H1 (cell line): ENCODE measurements at regions not wholly inside any gene's neighbourhood (a gene's known extent, or its start where the extent isn't known, plus 50 kb on each side); places are given as distances from the start of the nearest gene placed in this dataset.
A peak's percentile ranks its signal among the peaks of the same experiment; 100 is the strongest.

Experiments
- CTCF ChIA-PET: fragments of 300-600 bp; sonication (Branson Sonifier 250); formaldehyde crosslinking; loops from one replicate; lab custom pipeline; 2021; ENCODE audit not compliant: partially characterized antibody; lab: Charles Lee
- POLR2A ChIA-PET: fragments of 300-600 bp; sonication (Branson Sonifier 250); formaldehyde crosslinking; loops from one replicate; lab custom pipeline; 2021; ENCODE audit warnings: inconsistent platforms; ENCODE audit not compliant: partially characterized antibody; lab: Charles Lee
- DNase-seq, 2 experiments: peaks; one replicate each; pipeline versions ENCODE4 v3.0.0 to v3.0.0-alpha.2; 2010 to 2022; ENCODE audit warnings: low spot score in 2 of 2, low read depth in 1 of 2, mixed read lengths in 1 of 2
- FAIRE-seq: peaks from 2 replicates; lab custom pipeline; 2011; peaks lifted over from hg19 to GRCh38; lab: Jason Lieb, UNC
- H2AFZ ChIP-seq: 2 replicates; pipeline ENCODE4 v1.8.1; 2012; ENCODE audit warnings: low read length, inconsistent platforms
- H2AK5ac ChIP-seq: 2 replicates; pipeline ENCODE4 v1.6.1; 2013; ENCODE audit warnings: low read depth, low read length
- H2BK120ac ChIP-seq: replicated peaks from 2 replicates; pipeline ENCODE3; 2013; ENCODE audit warnings: low read depth, low read length, inconsistent platforms
- H2BK12ac ChIP-seq: 2 replicates; pipeline ENCODE4 v1.6.1; 2013; ENCODE audit warnings: low read depth, low read length
- H2BK15ac ChIP-seq: 2 replicates; pipeline ENCODE4 v1.6.1; 2013; ENCODE audit warnings: low read length
- H2BK20ac ChIP-seq: 2 replicates; pipeline ENCODE4 v1.6.1; 2013; ENCODE audit warnings: low read length
- H2BK5ac ChIP-seq: 2 replicates; pipeline ENCODE4 v1.6.1; 2013; ENCODE audit warnings: low read depth, low read length
- H3K14ac ChIP-seq: 2 replicates; pipeline ENCODE4 v1.6.1; 2013; ENCODE audit warnings: inconsistent platforms; ENCODE audit not compliant: insufficient read length
- H3K18ac ChIP-seq: 2 replicates; pipeline ENCODE4 v1.6.1; 2013; ENCODE audit warnings: low read length; ENCODE audit errors: extremely low read depth
- H3K23ac ChIP-seq: 2 replicates; pipeline ENCODE4 v1.6.1; 2013; ENCODE audit warnings: inconsistent platforms; ENCODE audit not compliant: insufficient read length
- H3K23me2 ChIP-seq: 2 replicates; pipeline ENCODE4 v1.6.1; 2013; ENCODE audit warnings: low read depth, low read length
- H3K27ac ChIP-seq: 2 replicates; pipeline ENCODE4 v1.6.1; 2011; ENCODE audit warnings: low read depth, low read length, inconsistent platforms
- H3K27me3 ChIP-seq, 4 experiments: replicated peaks in 1 of 4; 1 replicate in 1 of 4; 2 replicates in 3 of 4; pipeline versions ENCODE4 v1.6.1 to v1.8.1; 2011 to 2013; ENCODE audit warnings: low read length in 3 of 4, mild to moderate bottlenecking in 3 of 4, inconsistent platforms in 2 of 4, mixed read lengths in 2 of 4, moderate library complexity in 1 of 4; ENCODE audit not compliant: control insufficient read depth in 3 of 4, insufficient read depth in 3 of 4; ENCODE audit errors: extremely low read depth in 1 of 4
- H3K36me3 ChIP-seq, 4 experiments: 2 replicates each; pipeline versions ENCODE4 v1.6.1 to v1.8.1; 2011 to 2013; ENCODE audit warnings: mild to moderate bottlenecking in 4 of 4, low read length in 3 of 4, moderate library complexity in 2 of 4, control low read depth in 1 of 4, inconsistent platforms in 1 of 4; ENCODE audit not compliant: insufficient read depth in 4 of 4, control insufficient read depth in 2 of 4
- H3K4ac ChIP-seq: replicated peaks from 2 replicates; pipeline ENCODE3; 2013; ENCODE audit warnings: low read length, low read depth, mixed read lengths, inconsistent platforms; ENCODE audit not compliant: insufficient read length
- H3K4me1 ChIP-seq, 4 experiments: replicated peaks in 1 of 4; 1 replicate in 1 of 4; 2 replicates in 3 of 4; pipeline versions ENCODE4 v1.6.1 to v1.8.1; 2011 to 2013; ENCODE audit warnings: low read length in 3 of 4, inconsistent platforms in 2 of 4, mixed read lengths in 1 of 4; ENCODE audit not compliant: insufficient read depth in 4 of 4, control insufficient read depth in 3 of 4
- H3K4me2 ChIP-seq, 2 experiments: 2 replicates each; pipeline versions ENCODE4 v1.6.1 to v1.8.1; 2011 to 2013; ENCODE audit warnings: low read depth in 2 of 2, low read length in 2 of 2, control low read depth in 1 of 2, inconsistent platforms in 1 of 2, mild to moderate bottlenecking in 1 of 2; ENCODE audit not compliant: insufficient read depth in 1 of 2
- H3K4me3 ChIP-seq, 4 experiments: fragments of 200-600, 300-600 bp in 1 of 4; sonication (generic), shearing (Covaris generic), sonication (Bioruptor Twin) in 1 of 4; 2 replicates each; pipeline versions ENCODE4 v1.5.1 to v1.8.1; 2011 to 2016; ENCODE audit warnings: low read length in 4 of 4, low read depth in 3 of 4, control low read depth in 2 of 4, inconsistent platforms in 2 of 4, mild to moderate bottlenecking in 2 of 4, mixed read lengths in 1 of 4, moderate library complexity in 1 of 4; ENCODE audit not compliant: insufficient read depth in 2 of 4; ENCODE audit errors: extremely low read depth in 1 of 4
- H3K56ac ChIP-seq: replicated peaks from 2 replicates; pipeline ENCODE3; 2013; ENCODE audit warnings: low read depth, mild to moderate bottlenecking, mixed read lengths, low read length, inconsistent platforms; ENCODE audit not compliant: insufficient read length
- H3K79me1 ChIP-seq: 2 replicates; pipeline ENCODE4 v1.6.1; 2013; ENCODE audit warnings: low read depth, low read length, control low read depth
- H3K79me2 ChIP-seq, 2 experiments: 2 replicates each; pipeline versions ENCODE4 v1.6.1 to v1.8.1; 2012 to 2013; ENCODE audit warnings: low read length in 2 of 2, mild to moderate bottlenecking in 2 of 2, inconsistent platforms in 1 of 2; ENCODE audit not compliant: insufficient read depth in 2 of 2, control insufficient read depth in 1 of 2
- H3K9ac ChIP-seq, 4 experiments: replicated peaks in 1 of 4; 1 replicate in 1 of 4; 2 replicates in 3 of 4; pipeline versions ENCODE4 v1.6.1 to v1.8.1; 2011 to 2013; ENCODE audit warnings: low read depth in 3 of 4, low read length in 3 of 4, control low read depth in 2 of 4, mild to moderate bottlenecking in 2 of 4, moderate library complexity in 2 of 4, inconsistent platforms in 1 of 4; ENCODE audit errors: extremely low read depth in 1 of 4
- H3K9me3 ChIP-seq, 2 experiments: 2 replicates each; pipeline versions ENCODE4 v1.6.1 to v1.8.1; 2012 to 2013; ENCODE audit warnings: mild to moderate bottlenecking in 2 of 2, moderate library complexity in 2 of 2, control low read depth in 1 of 2, inconsistent platforms in 1 of 2, low read depth in 1 of 2, low read length in 1 of 2, mixed read lengths in 1 of 2; ENCODE audit not compliant: insufficient read depth in 2 of 2
- H4K20me1 ChIP-seq, 2 experiments: replicated peaks in 1 of 2; 2 replicates each; pipeline versions ENCODE3 to v1.8.1; 2011 to 2013; ENCODE audit warnings: inconsistent platforms in 2 of 2, low read length in 2 of 2, mild to moderate bottlenecking in 1 of 2; ENCODE audit not compliant: insufficient read depth in 2 of 2, control insufficient read depth in 1 of 2
- H4K5ac ChIP-seq: 2 replicates; pipeline ENCODE4 v1.6.1; 2013; ENCODE audit warnings: low read length, low read depth, mixed read lengths, inconsistent platforms; ENCODE audit not compliant: insufficient read length
- H4K8ac ChIP-seq: 2 replicates; pipeline ENCODE4 v1.8.0; 2013; ENCODE audit warnings: mild to moderate bottlenecking, moderate library complexity, low read length, inconsistent platforms; ENCODE audit not compliant: insufficient read depth; ENCODE audit errors: extremely low read depth
- H4K91ac ChIP-seq: replicated peaks from 2 replicates; pipeline ENCODE3; 2013; ENCODE audit warnings: low read length, mixed read lengths, inconsistent platforms; ENCODE audit not compliant: insufficient read length
- ASH2L ChIP-seq: fragments of 200-600, 300-600 bp; sonication (generic); IDR thresholded peaks from one replicate; pipeline ENCODE4 v1.7.1; 2017; ENCODE audit warnings: low read length
- BCL11A ChIP-seq, 2 experiments: IDR thresholded peaks; one replicate each; pipeline ENCODE4 v1.6.1; 2011; ENCODE audit warnings: low read depth in 2 of 2, low read length in 2 of 2, mild to moderate bottlenecking in 2 of 2
- CBX5 ChIP-seq: fragments of 300-800, 300-1000 bp; sonication (generic); IDR thresholded peaks from 2 replicates; pipeline ENCODE4 v1.7.1; 2016; ENCODE audit warnings: antibody characterized with exemption, low read length, low read depth
- HDAC6 ChIP-seq: IDR thresholded peaks from one replicate; pipeline ENCODE4 v1.7.1; 2012; ENCODE audit warnings: low read depth, mild to moderate bottlenecking, inconsistent platforms, low read length, moderate library complexity
- KDM4A ChIP-seq: IDR thresholded peaks from one replicate; pipeline ENCODE4 v1.7.1; 2012; ENCODE audit warnings: low read depth, mild to moderate bottlenecking, moderate library complexity, low read length, inconsistent platforms; ENCODE audit not compliant: severe bottlenecking
- NRF1 ChIP-seq: IDR thresholded peaks from 2 replicates; pipeline ENCODE4 v1.6.1; 2011; ENCODE audit warnings: mild to moderate bottlenecking, low read depth, low read length, improper control_type of control experiment
- RAD21 ChIP-seq, 2 experiments: IDR thresholded peaks in 1 of 2; conservative IDR thresholded peaks in 1 of 2; 2 replicates each; pipeline ENCODE4 v1.6.1; 2011; ENCODE audit warnings: low read depth in 2 of 2, low read length in 2 of 2, improper control_type of control experiment in 1 of 2, inconsistent platforms in 1 of 2, mild to moderate bottlenecking in 1 of 2, moderate library complexity in 1 of 2
- RXRA ChIP-seq: IDR thresholded peaks from 2 replicates; pipeline ENCODE4 v1.6.1; 2011; ENCODE audit warnings: low read depth, mild to moderate bottlenecking, low read length, moderate library complexity; ENCODE audit not compliant: insufficient read depth
- SIRT6 ChIP-seq: IDR thresholded peaks from one replicate; pipeline ENCODE4 v1.7.1; 2012; ENCODE audit warnings: low read length, inconsistent platforms
- SIX5 ChIP-seq: IDR thresholded peaks from 2 replicates; pipeline ENCODE4 v1.6.1; 2011; ENCODE audit warnings: mild to moderate bottlenecking, low read depth, low read length
- TCF12 ChIP-seq: IDR thresholded peaks from 2 replicates; pipeline ENCODE4 v1.6.1; 2011; ENCODE audit warnings: low read depth, mild to moderate bottlenecking, low read length
- TEAD4 ChIP-seq: IDR thresholded peaks from 2 replicates; pipeline ENCODE4 v1.6.1; 2012; ENCODE audit warnings: low read depth, low read length, inconsistent platforms, mixed read lengths
- WGBS, 2 experiments: shearing (Covaris generic) in 1 of 2; methylation state at CpG; one replicate each; pipeline versions ENCODE4 v1.1.6 to v1.1.7; 2013 to 2015; ENCODE audit warnings: low lambda C conversion rate in 2 of 2, mixed read lengths in 2 of 2, inconsistent platforms in 1 of 2, low coverage in 1 of 2, missing lambda C conversion rate in 1 of 2; ENCODE audit not compliant: insufficient replicate concordance in 2 of 2, insufficient coverage in 1 of 2, insufficient read length in 1 of 2; ENCODE audit errors: extremely low coverage in 1 of 2, missing lambda C conversion rate in 1 of 2; 5-methylcytosine and 5-hydroxymethylcytosine counted together

DNA sequence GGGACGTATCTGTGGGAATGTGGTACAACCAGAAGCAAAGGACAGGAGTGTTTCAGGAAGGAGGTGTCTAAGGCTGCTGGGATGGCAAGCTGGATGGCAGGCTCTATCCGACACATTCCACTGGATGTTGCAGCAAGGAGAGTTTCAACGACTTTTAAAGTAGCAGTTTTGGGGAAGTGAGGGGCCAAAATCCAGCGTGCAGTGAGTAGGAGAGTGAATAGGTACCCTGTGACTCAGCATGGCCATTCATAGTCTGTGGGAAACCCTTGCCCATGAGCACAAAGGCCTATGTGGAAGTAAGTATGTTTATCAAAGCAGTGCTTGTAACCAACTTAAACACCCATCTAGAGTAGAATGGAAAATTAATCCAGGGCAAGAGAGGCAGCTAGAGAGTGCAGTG lies 664.7 kb downstream of the ACTL7B start:
- no peak overlapping the region for H2BK120ac ChIP-seq
- no peak overlapping the region for H4K91ac ChIP-seq
- peak overlapping the region; percentile 75; the same call in 1 of the 2 replicates for H2AFZ ChIP-seq
- H2BK20ac ChIP-seq, result no peak overlapping the region; the same call in 1 of the 2 replicates
- H3K36me3 ChIP-seq, result no peaks in the 10 kb centered on the region
- no peak for FAIRE-seq
- POLR2A ChIA-PET, result no interaction called here
- no peaks in the 10 kb centered on the region for H3K27me3 ChIP-seq
- H3K9ac ChIP-seq, result no peak overlapping the region
- no peak overlapping the region for H2BK5ac ChIP-seq
- no peak for DNase-seq
- H3K4me1 ChIP-seq, result peaks cover 0 to 2% (median 0%) of the 10 kb centered on the region in 4 experiments; a peak in 2 of 7 replicates
- 76% methylated on average over 4 of the region's 4 CpGs; no CpG with 5 or more reads in 1 of the 2 experiments for WGBS, 2 experiments
- no peak overlapping the region for H3K4me2 ChIP-seq
- H3K9me3 ChIP-seq, result no peaks in the 10 kb centered on the region
- no peak overlapping the region for H3K56ac ChIP-seq
- CTCF ChIA-PET, result no interaction called here
- no peak overlapping the region for H3K18ac ChIP-seq
- H2BK12ac ChIP-seq, result no peak overlapping the region
- H3K14ac ChIP-seq, result no peak overlapping the region
- H3K23me2 ChIP-seq, result no peaks in the 10 kb centered on the region; the same call in 1 of the 2 replicates
- H3K4me3 ChIP-seq, result no peak overlapping the region
- H4K5ac ChIP-seq, result no peak overlapping the region
- no peak overlapping the region for H3K4ac ChIP-seq
- H3K23ac ChIP-seq, result no peak overlapping the region
- no peak for TF ChIP-seq RAD21 (IDR thresholded peaks at IDR 0.05 in 1 of 2, conservative IDR thresholded peaks at IDR 0.05 in 1 of 2; ENCODE audit: low read depth in 2 of 2, low read length in 2 of 2)
- no peak for TF ChIP-seq SIX5
- no peak for TF ChIP-seq NRF1
- TF ChIP-seq TEAD4, result no peak
- no peak for TF ChIP-seq KDM4A
- TF ChIP-seq HDAC6, result no peak
- TF ChIP-seq TCF12, result no peak
- no peak for TF ChIP-seq BCL11A (IDR thresholded peaks at IDR 0.05; ENCODE audit: low read depth in 2 of 2, low read length in 2 of 2)
- TF ChIP-seq ASH2L, result no peak
- no peak for TF ChIP-seq RXRA
- no peak for TF ChIP-seq CBX5
- TF ChIP-seq SIRT6, result no peak
- TF ChIP-seq, all 59 proteins: peak for 0
- Histone ChIP-seq H3K79me1 (no peaks in the 10 kb centered on the region), H2AK5ac (no peak overlapping the region), H3K79me2 (no peaks in the 10 kb centered on the region), H4K20me1 (no peaks in the 10 kb centered on the region), H2BK15ac (0 out of 2 replicates have a peak overlapping the region, but pooled peaks have one; percentile 53), H4K8ac (no peak overlapping the region), H3K27ac (no peak overlapping the region)
